ENCODE measurements at regions not wholly inside any gene's neighbourhood (a gene's known extent, or its start where the extent isn't known, plus 50 kb on each side); places are given as distances from the start of the nearest gene placed in this dataset.
"Not testable (repeated sequence)": the region's sequence is repeated elsewhere in the genome, so short reads cannot be mapped to it uniquely, and the experiment has no call there.

GRCh38 chr3:170701696-170702678 lies 116.1 kb upstream of the SLC7A14 start:
- DNase-seq, result no peak

GRCh38 chr3:170700054-170700404 lies 114.2 kb upstream of the SLC7A14 start:
- DNase-seq, result no peak

GRCh38 chr3:170699158-170700053 lies 113.5 kb upstream of the SLC7A14 start:
- DNase-seq, result no peak

GRCh38 chr3:170697908-170698307 lies 112.0 kb upstream of the SLC7A14 start:
- DNase-seq, result no peak

GRCh38 chr3:170697131-170697530 lies 111.3 kb upstream of the SLC7A14 start:
- no peak for DNase-seq

- no peak for DNase-seq
Observed at GRCh38 chr3:170695486-170696064, 109.7 kb upstream of the SLC7A14 start.

- DNase-seq, result peak; percentile 19
Observed at GRCh38 chr3:170692720-170693119, 106.8 kb upstream of the SLC7A14 start.

GRCh38 chr3:170690661-170690981 lies 104.7 kb upstream of the SLC7A14 start:
- DNase-seq, result no peak

- DNase-seq, result peak; percentile 46
Observed at GRCh38 chr3:170689893-170690660, 104.2 kb upstream of the SLC7A14 start.

- DNase-seq, result peak; percentile 88
Observed at GRCh38 chr3:170689296-170689829, 103.5 kb upstream of the SLC7A14 start.

- not testable (repeated sequence) for DNase-seq
Observed at GRCh38 chr3:170688222-170688621, 102.3 kb upstream of the SLC7A14 start.

- DNase-seq, result no peak
Observed at GRCh38 chr3:170680593-170680992, 94.7 kb upstream of the SLC7A14 start.

GRCh38 chr3:170679190-170679589 lies 93.3 kb upstream of the SLC7A14 start:
- DNase-seq, result no peak

GRCh38 chr3:170670504-170670903 lies 84.6 kb upstream of the SLC7A14 start:
- DNase-seq, result no peak

- not testable (repeated sequence) for DNase-seq
Observed at GRCh38 chr3:170662986-170663385, 77.1 kb upstream of the SLC7A14 start.

- DNase-seq, result no peak
Observed at GRCh38 chr3:170660139-170660538, 74.3 kb upstream of the SLC7A14 start.

GRCh38 chr3:170657312-170657711 lies 71.4 kb upstream of the SLC7A14 start:
- DNase-seq, result no peak

GRCh38 chr3:170656284-170656683 lies 70.4 kb upstream of the SLC7A14 start:
- DNase-seq, result no peak

GRCh38 chr3:170653801-170654200 lies 67.9 kb upstream of the SLC7A14 start:
- no peak for DNase-seq

GRCh38 chr3:170651260-170651845 lies 65.5 kb upstream of the SLC7A14 start:
- no peak for DNase-seq

- DNase-seq, result not testable (repeated sequence)
Observed at GRCh38 chr3:170650557-170650956, 64.7 kb upstream of the SLC7A14 start.

GRCh38 chr3:170644711-170645110 lies 58.8 kb upstream of the SLC7A14 start:
- peak; percentile 39 for DNase-seq
